ENCODE measurements at regions not wholly inside any gene's neighbourhood (a gene's known extent, or its start where the extent isn't known, plus 50 kb on each side); places are given as distances from the start of the nearest gene placed in this dataset.

DNA sequence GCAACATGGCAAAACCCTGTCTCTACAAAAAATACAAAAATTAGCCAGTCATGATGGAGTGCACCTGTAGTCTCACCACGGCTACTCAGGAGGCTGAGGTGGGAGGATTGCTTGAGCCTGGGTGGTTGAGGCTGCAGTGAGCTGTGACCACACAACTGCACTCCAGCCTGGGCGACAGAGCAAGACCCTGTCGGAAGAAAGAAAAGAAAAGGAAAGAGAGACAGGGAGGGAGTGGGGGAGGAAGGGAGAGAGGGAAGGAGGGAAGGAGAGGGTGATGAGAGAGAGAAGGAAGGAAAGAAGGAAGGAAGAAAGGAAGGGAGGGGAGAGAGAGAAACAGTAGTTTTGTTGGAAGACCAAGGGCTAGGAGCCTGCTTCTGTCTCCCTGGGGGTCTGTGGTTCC is 142.4 kb downstream of the C9orf50 start:
- no peak for TF ChIP-seq EZH2 (IDR thresholded peaks at IDR 0.05; ENCODE audit: borderline replicate concordance, low read depth, low read length, poor library complexity, severe bottlenecking)
- TF ChIP-seq, protein P1, sequence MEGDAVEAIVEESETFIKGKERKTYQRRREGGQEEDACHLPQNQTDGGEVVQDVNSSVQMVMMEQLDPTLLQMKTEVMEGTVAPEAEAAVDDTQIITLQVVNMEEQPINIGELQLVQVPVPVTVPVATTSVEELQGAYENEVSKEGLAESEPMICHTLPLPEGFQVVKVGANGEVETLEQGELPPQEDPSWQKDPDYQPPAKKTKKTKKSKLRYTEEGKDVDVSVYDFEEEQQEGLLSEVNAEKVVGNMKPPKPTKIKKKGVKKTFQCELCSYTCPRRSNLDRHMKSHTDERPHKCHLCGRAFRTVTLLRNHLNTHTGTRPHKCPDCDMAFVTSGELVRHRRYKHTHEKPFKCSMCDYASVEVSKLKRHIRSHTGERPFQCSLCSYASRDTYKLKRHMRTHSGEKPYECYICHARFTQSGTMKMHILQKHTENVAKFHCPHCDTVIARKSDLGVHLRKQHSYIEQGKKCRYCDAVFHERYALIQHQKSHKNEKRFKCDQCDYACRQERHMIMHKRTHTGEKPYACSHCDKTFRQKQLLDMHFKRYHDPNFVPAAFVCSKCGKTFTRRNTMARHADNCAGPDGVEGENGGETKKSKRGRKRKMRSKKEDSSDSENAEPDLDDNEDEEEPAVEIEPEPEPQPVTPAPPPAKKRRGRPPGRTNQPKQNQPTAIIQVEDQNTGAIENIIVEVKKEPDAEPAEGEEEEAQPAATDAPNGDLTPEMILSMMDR (conservative IDR thresholded peaks at IDR 0.05; ENCODE audit: low read depth, low read length), result no peak
